Activated B cell treated with CpG ODN at 0.5 μM for 24 hours (primary cell): ENCODE measurements at regions not wholly inside any gene's neighbourhood (a gene's known extent, or its start where the extent isn't known, plus 50 kb on each side); places are given as distances from the start of the nearest gene placed in this dataset.

Experiments
- ATAC-seq: fragments of 200-7000 bp; cut with Tn5 transposase; one replicate; pipeline ENCODE4 v1.10.0; 2021; ENCODE audit warnings: low read depth, mild to moderate bottlenecking, moderate library complexity
- CTCF ChIA-PET: fragments of 350-600 bp; sonication (Branson Sonifier 250); formaldehyde crosslinking; loops from one replicate; lab custom pipeline; 2021; ENCODE audit warnings: antibody characterized with exemption; lab: Charles Lee
- POLR2A ChIA-PET: fragments of 350-600 bp; sonication (Branson Sonifier 250); formaldehyde crosslinking; loops from one replicate; lab custom pipeline; 2021; ENCODE audit warnings: antibody characterized with exemption; lab: Charles Lee
- DNase-seq: peaks from one replicate; pipeline ENCODE4 v3.0.0; 2022
- H3K27ac Mint-ChIP-seq: one replicate; pipeline ENCODE4 v1.8.0; 2020; ENCODE audit warnings: mixed read lengths
- H3K27me3 Mint-ChIP-seq: one replicate; pipeline ENCODE4 v1.8.0; 2021; ENCODE audit warnings: mixed read lengths
- H3K36me3 Mint-ChIP-seq: one replicate; pipeline ENCODE4 v1.8.0; 2021; ENCODE audit warnings: low read depth, mixed read lengths
- H3K4me1 Mint-ChIP-seq: one replicate; pipeline ENCODE4 v1.8.0; 2021; ENCODE audit warnings: mixed read lengths
- H3K4me3 Mint-ChIP-seq: one replicate; pipeline ENCODE4 v1.8.0; 2020; ENCODE audit warnings: mild to moderate bottlenecking, mixed read lengths
- H3K9me3 Mint-ChIP-seq: one replicate; pipeline ENCODE4 v1.8.0; 2020; ENCODE audit warnings: mixed read lengths
- intact Hi-C: fragments of 100-400 bp; cut with micrococcal nuclease; formaldehyde crosslinking; loops from one replicate; pipeline ENCODE4 v1.15.1; 2024
- TF ChIP-seq, protein P1 (sequence below): fragments of 200-600 bp; IDR thresholded peaks from one replicate; pipeline ENCODE4 v1.8.0; 2022; ENCODE audit warnings: antibody characterized with exemption, mild to moderate bottlenecking

DNA sequence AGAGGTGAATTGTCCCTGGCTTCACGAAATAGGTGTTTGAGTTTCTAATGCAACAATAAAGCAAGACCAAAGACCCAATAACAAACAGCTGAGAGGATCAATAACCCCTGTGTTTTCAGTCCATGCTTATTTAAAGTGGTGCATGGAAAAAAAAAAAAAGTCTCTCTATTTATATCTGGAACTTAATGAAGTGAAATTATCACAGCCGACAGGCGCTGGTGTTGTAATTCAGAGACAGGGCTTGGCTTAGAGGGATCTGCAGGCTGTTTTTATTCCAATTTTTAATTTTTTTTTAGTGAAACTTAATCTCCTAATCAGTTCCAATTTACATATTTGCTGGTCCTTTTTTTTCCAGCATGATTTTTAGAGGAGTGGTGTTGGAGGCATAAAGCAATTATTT lies 858.2 kb upstream of the SOX9 start:
- ChIA-PET POLR2A (no interaction called here), CTCF (no interaction called here)
- H3K4me3 Mint-ChIP-seq: no peak overlapping the region
- no peak overlapping the region for H3K27ac Mint-ChIP-seq
- no peaks in the 10 kb centered on the region for H3K36me3 Mint-ChIP-seq
- H3K9me3 Mint-ChIP-seq: peaks cover 18% of the 10 kb centered on the region
- TF ChIP-seq, protein P1, sequence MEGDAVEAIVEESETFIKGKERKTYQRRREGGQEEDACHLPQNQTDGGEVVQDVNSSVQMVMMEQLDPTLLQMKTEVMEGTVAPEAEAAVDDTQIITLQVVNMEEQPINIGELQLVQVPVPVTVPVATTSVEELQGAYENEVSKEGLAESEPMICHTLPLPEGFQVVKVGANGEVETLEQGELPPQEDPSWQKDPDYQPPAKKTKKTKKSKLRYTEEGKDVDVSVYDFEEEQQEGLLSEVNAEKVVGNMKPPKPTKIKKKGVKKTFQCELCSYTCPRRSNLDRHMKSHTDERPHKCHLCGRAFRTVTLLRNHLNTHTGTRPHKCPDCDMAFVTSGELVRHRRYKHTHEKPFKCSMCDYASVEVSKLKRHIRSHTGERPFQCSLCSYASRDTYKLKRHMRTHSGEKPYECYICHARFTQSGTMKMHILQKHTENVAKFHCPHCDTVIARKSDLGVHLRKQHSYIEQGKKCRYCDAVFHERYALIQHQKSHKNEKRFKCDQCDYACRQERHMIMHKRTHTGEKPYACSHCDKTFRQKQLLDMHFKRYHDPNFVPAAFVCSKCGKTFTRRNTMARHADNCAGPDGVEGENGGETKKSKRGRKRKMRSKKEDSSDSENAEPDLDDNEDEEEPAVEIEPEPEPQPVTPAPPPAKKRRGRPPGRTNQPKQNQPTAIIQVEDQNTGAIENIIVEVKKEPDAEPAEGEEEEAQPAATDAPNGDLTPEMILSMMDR: no peak
- DNase-seq: no peak
- no peak for ATAC-seq
- H3K4me1 Mint-ChIP-seq: no peaks in the 10 kb centered on the region
- intact Hi-C loops: no loop called here
- H3K27me3 Mint-ChIP-seq: no peaks in the 10 kb centered on the region

DNA sequence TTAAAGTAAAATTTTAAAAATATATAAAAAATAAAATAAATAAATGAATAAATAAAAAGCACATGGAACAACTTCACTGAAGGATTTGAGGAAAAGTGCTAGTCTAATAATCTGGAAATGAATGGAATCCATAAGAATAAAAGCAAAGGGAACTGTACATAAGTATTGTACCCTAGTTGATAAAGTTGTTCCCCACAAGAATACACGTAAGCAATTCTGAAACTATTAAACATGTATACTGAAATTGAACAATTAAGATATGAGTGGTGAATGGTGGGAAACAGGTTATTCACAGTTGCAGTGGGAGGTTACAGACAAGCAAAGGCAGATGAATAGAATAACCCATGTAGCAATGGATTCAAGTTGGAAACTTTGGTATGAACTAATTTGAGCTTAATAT lies 853.2 kb upstream of the SOX9 start:
- CTCF ChIA-PET: no interaction called here
- ATAC-seq (no peak), DNase-seq (no peak)
- TF ChIP-seq, protein P1: no peak
- peaks cover 20% of the 10 kb centered on the region for H3K9me3 Mint-ChIP-seq
- H3K27ac Mint-ChIP-seq: no peak overlapping the region
- no peak overlapping the region for H3K4me3 Mint-ChIP-seq
- POLR2A ChIA-PET: no interaction called here
- intact Hi-C loops: no loop called here
- H3K36me3 Mint-ChIP-seq: no peaks in the 10 kb centered on the region
- no peaks in the 10 kb centered on the region for H3K27me3 Mint-ChIP-seq
- H3K4me1 Mint-ChIP-seq: no peaks in the 10 kb centered on the region

DNA sequence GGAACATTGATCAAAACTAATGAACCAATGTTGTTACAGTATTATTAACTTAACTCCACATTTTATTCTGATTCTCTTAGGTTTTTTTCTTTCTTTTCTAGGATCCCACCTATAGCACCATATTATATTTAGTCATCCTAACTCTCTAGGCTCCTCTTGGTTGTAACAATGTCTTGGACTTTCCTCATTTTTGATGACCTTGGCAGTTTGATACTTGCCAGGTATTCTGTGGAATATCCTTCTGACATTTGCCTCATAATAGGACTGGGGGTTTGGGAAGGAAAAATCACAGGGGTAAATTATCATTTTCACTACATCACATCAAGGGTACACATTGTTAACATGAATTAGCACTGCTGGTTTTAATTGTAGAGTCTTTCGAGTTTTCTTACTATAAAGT lies 851.6 kb upstream of the SOX9 start:
- TF ChIP-seq, protein P1: no peak
- no peak for DNase-seq
- ATAC-seq: no peak
- H3K27ac Mint-ChIP-seq: no peak overlapping the region
- intact Hi-C loops: no loop called here
- peaks cover 20% of the 10 kb centered on the region for H3K9me3 Mint-ChIP-seq
- POLR2A ChIA-PET: no interaction called here
- H3K4me3 Mint-ChIP-seq: no peak overlapping the region
- no peaks in the 10 kb centered on the region for H3K27me3 Mint-ChIP-seq
- CTCF ChIA-PET: no interaction called here
- H3K36me3 Mint-ChIP-seq: no peaks in the 10 kb centered on the region
- H3K4me1 Mint-ChIP-seq: no peaks in the 10 kb centered on the region

DNA sequence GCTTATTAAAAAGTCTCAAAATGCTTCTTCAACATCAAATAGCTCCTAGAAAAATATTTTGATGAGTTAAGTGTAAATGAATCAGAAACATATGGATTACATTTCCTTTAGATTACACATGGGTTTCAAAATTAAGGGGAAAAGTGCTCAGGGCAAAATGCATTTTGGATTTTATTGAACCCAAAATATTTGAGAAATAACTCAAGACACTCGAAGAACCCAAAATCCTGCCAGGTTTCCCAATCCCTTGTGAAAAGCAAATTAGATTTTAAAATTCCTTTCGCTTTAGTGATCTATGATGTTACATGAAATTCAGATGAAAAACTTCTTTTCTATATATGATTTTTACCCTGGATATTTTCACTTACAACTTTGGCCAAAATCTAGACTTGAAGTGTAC lies 847.4 kb upstream of the SOX9 start:
- ATAC-seq (no peak), DNase-seq (no peak)
- ChIA-PET CTCF (no interaction called here), POLR2A (no interaction called here)
- no peaks in the 10 kb centered on the region for H3K36me3 Mint-ChIP-seq
- no peaks in the 10 kb centered on the region for H3K9me3 Mint-ChIP-seq
- H3K27me3 Mint-ChIP-seq: no peaks in the 10 kb centered on the region
- intact Hi-C loops: no loop called here
- TF ChIP-seq, protein P1: no peak
- H3K4me1 Mint-ChIP-seq: no peaks in the 10 kb centered on the region
- no peak overlapping the region for H3K4me3 Mint-ChIP-seq
- H3K27ac Mint-ChIP-seq: no peak overlapping the region

DNA sequence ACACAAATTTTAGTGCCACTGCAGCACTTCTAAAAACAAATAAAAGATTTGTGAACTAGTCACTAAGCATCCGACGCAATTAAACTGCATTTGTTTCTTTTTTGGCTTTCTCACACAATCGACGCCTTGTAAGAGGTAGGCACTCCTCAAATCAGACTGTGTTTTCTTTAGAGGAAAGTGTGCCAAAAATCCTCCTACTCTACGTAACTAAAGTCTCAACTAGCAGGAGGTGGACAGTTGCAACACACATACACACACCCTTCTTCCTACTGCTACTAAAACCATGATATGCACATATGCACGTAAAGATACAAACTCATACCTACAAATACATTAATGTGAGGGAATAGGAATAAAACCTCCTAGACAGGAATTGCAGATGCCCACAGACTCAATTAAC lies 844.7 kb upstream of the SOX9 start:
- intact Hi-C loops: no loop called here

More for the DNA sequence above, 844.7 kb upstream of the SOX9 start:
- H3K27me3 Mint-ChIP-seq: no peaks in the 10 kb centered on the region
- no peak overlapping the region for H3K4me3 Mint-ChIP-seq
- DNase-seq (no peak), ATAC-seq (no peak)
- no peaks in the 10 kb centered on the region for H3K4me1 Mint-ChIP-seq
- TF ChIP-seq, protein P1: no peak
- POLR2A ChIA-PET: no interaction called here
- H3K9me3 Mint-ChIP-seq: peaks cover 2% of the 10 kb centered on the region
- CTCF ChIA-PET: no interaction called here
- no peaks in the 10 kb centered on the region for H3K36me3 Mint-ChIP-seq
- H3K27ac Mint-ChIP-seq: no peak overlapping the region
